ENCODE measurements at regions not wholly inside any gene's neighbourhood (a gene's known extent, or its start where the extent isn't known, plus 50 kb on each side); places are given as distances from the start of the nearest gene placed in this dataset.

GRCh38 chr2:175834477-175834876, 167.6 kb downstream of the LNPK start:
- TF ChIP-seq, protein P1, sequence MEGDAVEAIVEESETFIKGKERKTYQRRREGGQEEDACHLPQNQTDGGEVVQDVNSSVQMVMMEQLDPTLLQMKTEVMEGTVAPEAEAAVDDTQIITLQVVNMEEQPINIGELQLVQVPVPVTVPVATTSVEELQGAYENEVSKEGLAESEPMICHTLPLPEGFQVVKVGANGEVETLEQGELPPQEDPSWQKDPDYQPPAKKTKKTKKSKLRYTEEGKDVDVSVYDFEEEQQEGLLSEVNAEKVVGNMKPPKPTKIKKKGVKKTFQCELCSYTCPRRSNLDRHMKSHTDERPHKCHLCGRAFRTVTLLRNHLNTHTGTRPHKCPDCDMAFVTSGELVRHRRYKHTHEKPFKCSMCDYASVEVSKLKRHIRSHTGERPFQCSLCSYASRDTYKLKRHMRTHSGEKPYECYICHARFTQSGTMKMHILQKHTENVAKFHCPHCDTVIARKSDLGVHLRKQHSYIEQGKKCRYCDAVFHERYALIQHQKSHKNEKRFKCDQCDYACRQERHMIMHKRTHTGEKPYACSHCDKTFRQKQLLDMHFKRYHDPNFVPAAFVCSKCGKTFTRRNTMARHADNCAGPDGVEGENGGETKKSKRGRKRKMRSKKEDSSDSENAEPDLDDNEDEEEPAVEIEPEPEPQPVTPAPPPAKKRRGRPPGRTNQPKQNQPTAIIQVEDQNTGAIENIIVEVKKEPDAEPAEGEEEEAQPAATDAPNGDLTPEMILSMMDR (conservative IDR thresholded peaks at IDR 0.05; ENCODE audit: low read depth, low read length) = no peak
- no peak overlapping the region for H3K4me3 ChIP-seq (ENCODE audit: low read depth, low read length)
- no peak for DNase-seq (ENCODE audit: low read depth)

GRCh38 chr2:175832866-175833265, 169.2 kb downstream of the LNPK start:
- DNase-seq (ENCODE audit: low read depth) = no peak
- no peak overlapping the region for H3K4me3 ChIP-seq (ENCODE audit: low read depth, low read length)
- TF ChIP-seq, protein P1 (conservative IDR thresholded peaks at IDR 0.05; ENCODE audit: low read depth, low read length) = no peak

- no peak overlapping the region for H3K4me3 ChIP-seq (ENCODE audit: low read depth, low read length)
- TF ChIP-seq, protein P1 (conservative IDR thresholded peaks at IDR 0.05; ENCODE audit: low read depth, low read length) = no peak
- no peak for DNase-seq (ENCODE audit: low read depth)
Observed at GRCh38 chr2:175829741-175830140, 172.3 kb downstream of the LNPK start.

- H3K4me3 ChIP-seq (ENCODE audit: low read depth, low read length) = no peak overlapping the region
- TF ChIP-seq, protein P1 (conservative IDR thresholded peaks at IDR 0.05; ENCODE audit: low read depth, low read length) = no peak
- DNase-seq (ENCODE audit: low read depth) = no peak
Observed at GRCh38 chr2:175827856-175828255, 174.2 kb downstream of the LNPK start.

DNA sequence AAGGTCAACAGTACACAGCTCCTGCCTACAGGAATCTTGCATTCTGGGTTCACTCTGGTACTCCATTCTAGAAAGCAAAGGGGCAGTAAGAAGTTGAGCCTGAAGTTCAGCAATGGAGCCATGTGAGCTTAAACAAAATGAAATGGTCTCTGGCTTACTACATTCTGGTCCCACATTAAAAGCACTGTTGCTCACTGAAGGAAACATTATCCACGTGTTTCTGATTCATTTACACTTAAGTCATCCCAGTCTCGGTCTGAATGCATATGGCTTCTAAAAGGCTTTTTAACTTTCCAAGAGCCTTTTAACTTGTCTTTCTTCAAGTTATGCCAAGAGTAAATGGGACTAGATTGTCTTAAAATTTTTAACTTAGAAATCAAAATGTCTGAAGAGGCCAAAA, 177.8 kb downstream of the LNPK start:
- no peak for DNase-seq (ENCODE audit: low read depth)
- TF ChIP-seq, protein P1 (conservative IDR thresholded peaks at IDR 0.05; ENCODE audit: low read depth, low read length) = no peak
- no peak overlapping the region for H3K4me3 ChIP-seq (ENCODE audit: low read depth, low read length)

DNA sequence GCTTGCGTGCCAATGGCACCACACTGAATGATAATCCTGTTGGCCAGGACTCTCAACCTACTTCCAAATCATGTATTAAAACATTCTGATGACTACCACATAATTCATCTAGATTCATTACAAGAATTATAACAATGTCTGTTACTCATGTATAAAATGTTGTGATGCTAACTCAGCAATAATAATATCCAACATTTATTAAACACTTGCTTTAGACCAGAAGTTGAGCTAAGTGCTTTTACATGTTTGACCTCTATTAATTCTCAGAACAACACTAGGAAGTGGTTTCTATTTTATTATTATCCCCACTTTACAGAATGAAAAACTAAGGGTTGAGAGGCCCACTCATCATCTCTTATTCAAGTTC, 178.4 kb downstream of the LNPK start:
- DNase-seq (ENCODE audit: low read depth) = no peak
- H3K4me3 ChIP-seq (ENCODE audit: low read depth, low read length) = no peak overlapping the region
- TF ChIP-seq, protein P1 (conservative IDR thresholded peaks at IDR 0.05; ENCODE audit: low read depth, low read length) = no peak

GRCh38 chr2:175823002-175823706, 178.9 kb downstream of the LNPK start:
- TF ChIP-seq, protein P1 (conservative IDR thresholded peaks at IDR 0.05; ENCODE audit: low read depth, low read length) = no peak
- no peak overlapping the region for H3K4me3 ChIP-seq (ENCODE audit: low read depth, low read length)
- no peak for DNase-seq (ENCODE audit: low read depth)
